IPS DF 6.9 (cell line): ENCODE measurements at regions not wholly inside any gene's neighbourhood (a gene's known extent, or its start where the extent isn't known, plus 50 kb on each side); places are given as distances from the start of the nearest gene placed in this dataset.

Source experiments
- DNase-seq: peaks from one replicate; pipeline ENCODE4 v3.0.0-alpha.2; 2013; ENCODE audit warnings: low read depth, low spot score
- H3K27ac ChIP-seq: one replicate; pipeline ENCODE4 v1.5.1; 2013; ENCODE audit warnings: low read length, control low read depth
- H3K27me3 ChIP-seq: 2 replicates; pipeline ENCODE4 v1.6.1; 2013; ENCODE audit warnings: mild to moderate bottlenecking, low read length; ENCODE audit not compliant: control insufficient read depth, insufficient read depth
- H3K36me3 ChIP-seq: 2 replicates; pipeline ENCODE4 v1.6.1; 2013; ENCODE audit warnings: low read length; ENCODE audit not compliant: control insufficient read depth, insufficient read depth
- H3K4me1 ChIP-seq: 2 replicates; pipeline ENCODE4 v1.6.1; 2013; ENCODE audit warnings: low read length; ENCODE audit not compliant: control insufficient read depth, insufficient read depth
- H3K4me3 ChIP-seq: 2 replicates; pipeline ENCODE4 v1.5.1; 2013; ENCODE audit warnings: mild to moderate bottlenecking, low read length
- H3K9me3 ChIP-seq: 2 replicates; pipeline ENCODE4 v1.6.1; 2013; ENCODE audit warnings: low read length, inconsistent platforms; ENCODE audit not compliant: control insufficient read depth, insufficient read depth
- WGBS: extraction: QIAGEN DNeasy Blood & Tissue Kit; methylation state at CpG from one replicate; pipeline ENCODE4 v1.1.7; 2013; ENCODE audit warnings: mixed read lengths, missing lambda C conversion rate; ENCODE audit not compliant: insufficient read length, insufficient coverage; 5-methylcytosine and 5-hydroxymethylcytosine counted together

- no peaks in the 10 kb centered on the region for H3K9me3 ChIP-seq
- H3K4me3 ChIP-seq: no peak overlapping the region
- H3K27ac ChIP-seq: no peak overlapping the region
- DNase-seq: no peak
- H3K36me3 ChIP-seq: no peaks in the 10 kb centered on the region
- no CpG with 5 or more reads among the region's 4 CpGs for WGBS
- H3K27me3 ChIP-seq: no peaks in the 10 kb centered on the region
- no peaks in the 10 kb centered on the region for H3K4me1 ChIP-seq
Measured at GRCh38 chr7:81120111-81120510, 201.3 kb upstream of the SEMA3C start.

- H3K4me3 ChIP-seq: no peak overlapping the region
- H3K27me3 ChIP-seq: no peaks in the 10 kb centered on the region
- no CpG with 5 or more reads among the region's 1 CpG for WGBS
- no peak for DNase-seq
- no peaks in the 10 kb centered on the region for H3K36me3 ChIP-seq
- no peak overlapping the region for H3K27ac ChIP-seq
- H3K9me3 ChIP-seq: no peaks in the 10 kb centered on the region
- no peaks in the 10 kb centered on the region for H3K4me1 ChIP-seq
Measured at GRCh38 chr7:81114633-81115032, 195.8 kb upstream of the SEMA3C start.

- no peak overlapping the region for H3K4me3 ChIP-seq
- no peak for DNase-seq
Measured at GRCh38 chr7:81112731-81113130, 193.9 kb upstream of the SEMA3C start.

GRCh38 chr7:81111781-81112540 lies 193.1 kb upstream of the SEMA3C start:
- H3K27ac ChIP-seq: no peak overlapping the region
- no peaks in the 10 kb centered on the region for H3K4me1 ChIP-seq
- H3K27me3 ChIP-seq: no peaks in the 10 kb centered on the region
- no peaks in the 10 kb centered on the region for H3K36me3 ChIP-seq
- no CpG with 5 or more reads among the region's 11 CpGs for WGBS
- DNase-seq: no peak
- no peak overlapping the region for H3K4me3 ChIP-seq
- H3K9me3 ChIP-seq: no peaks in the 10 kb centered on the region

More at GRCh38 chr7:81112731-81113130, 193.9 kb upstream of the SEMA3C start:
- H3K4me1 ChIP-seq: no peaks in the 10 kb centered on the region
- H3K9me3 ChIP-seq: no peaks in the 10 kb centered on the region
- no peak overlapping the region for H3K27ac ChIP-seq
- WGBS: no CpG with 5 or more reads among the region's 1 CpG
- H3K27me3 ChIP-seq: no peaks in the 10 kb centered on the region
- no peaks in the 10 kb centered on the region for H3K36me3 ChIP-seq

- WGBS: no CpG with 5 or more reads among the region's 1 CpG
Measured at GRCh38 chr7:81111358-81111757, 192.5 kb upstream of the SEMA3C start.

GRCh38 chr7:81110673-81111072 lies 191.8 kb upstream of the SEMA3C start:
- no peaks in the 10 kb centered on the region for H3K9me3 ChIP-seq
- no peaks in the 10 kb centered on the region for H3K27me3 ChIP-seq
- WGBS: no CpG with 5 or more reads among the region's 2 CpGs
- H3K4me1 ChIP-seq: no peaks in the 10 kb centered on the region
- no peak for DNase-seq
- no peak overlapping the region for H3K4me3 ChIP-seq
- H3K27ac ChIP-seq: no peak overlapping the region
- H3K36me3 ChIP-seq: no peaks in the 10 kb centered on the region

More at GRCh38 chr7:81111358-81111757, 192.5 kb upstream of the SEMA3C start:
- H3K4me3 ChIP-seq: no peak overlapping the region
- no peaks in the 10 kb centered on the region for H3K9me3 ChIP-seq
- no peaks in the 10 kb centered on the region for H3K27me3 ChIP-seq
- no peak overlapping the region for H3K27ac ChIP-seq
- DNase-seq: no peak
- H3K4me1 ChIP-seq: no peaks in the 10 kb centered on the region
- no peaks in the 10 kb centered on the region for H3K36me3 ChIP-seq

GRCh38 chr7:81098213-81098612 lies 179.4 kb upstream of the SEMA3C start:
- H3K27me3 ChIP-seq: no peaks in the 10 kb centered on the region
- H3K9me3 ChIP-seq: no peaks in the 10 kb centered on the region
- H3K27ac ChIP-seq: no peak overlapping the region
- no CpG with 5 or more reads among the region's 3 CpGs for WGBS
- no peak overlapping the region for H3K4me3 ChIP-seq
- no peaks in the 10 kb centered on the region for H3K4me1 ChIP-seq
- no peak for DNase-seq
- no peaks in the 10 kb centered on the region for H3K36me3 ChIP-seq

- H3K27me3 ChIP-seq: no peaks in the 10 kb centered on the region
- no peak for DNase-seq
- WGBS: no CpG with 5 or more reads among the region's 3 CpGs
- H3K27ac ChIP-seq: no peak overlapping the region
- no peaks in the 10 kb centered on the region for H3K4me1 ChIP-seq
- H3K9me3 ChIP-seq: no peaks in the 10 kb centered on the region
- H3K4me3 ChIP-seq: no peak overlapping the region
- H3K36me3 ChIP-seq: no peaks in the 10 kb centered on the region
Measured at GRCh38 chr7:81094952-81095351, 176.1 kb upstream of the SEMA3C start.

GRCh38 chr7:81081616-81082015 lies 162.8 kb upstream of the SEMA3C start:
- H3K4me1 ChIP-seq: no peaks in the 10 kb centered on the region
- DNase-seq: no peak
- no peak overlapping the region for H3K4me3 ChIP-seq
- H3K27ac ChIP-seq: no peak overlapping the region
- H3K27me3 ChIP-seq: no peaks in the 10 kb centered on the region
- H3K36me3 ChIP-seq: no peaks in the 10 kb centered on the region
- no peaks in the 10 kb centered on the region for H3K9me3 ChIP-seq

GRCh38 chr7:81080553-81080952 lies 161.7 kb upstream of the SEMA3C start:
- H3K27me3 ChIP-seq: no peaks in the 10 kb centered on the region
- no peak overlapping the region for H3K4me3 ChIP-seq
- H3K27ac ChIP-seq: no peak overlapping the region
- H3K9me3 ChIP-seq: no peaks in the 10 kb centered on the region
- no peaks in the 10 kb centered on the region for H3K36me3 ChIP-seq
- DNase-seq: no peak
- no peaks in the 10 kb centered on the region for H3K4me1 ChIP-seq
- no CpG with 5 or more reads among the region's 1 CpG for WGBS

GRCh38 chr7:81079746-81080145 lies 160.9 kb upstream of the SEMA3C start:
- no peak for DNase-seq
- WGBS: no CpG with 5 or more reads among the region's 1 CpG

More at GRCh38 chr7:81079746-81080145, 160.9 kb upstream of the SEMA3C start:
- no peaks in the 10 kb centered on the region for H3K9me3 ChIP-seq
- H3K27ac ChIP-seq: no peak overlapping the region
- no peaks in the 10 kb centered on the region for H3K27me3 ChIP-seq
- H3K4me3 ChIP-seq: no peak overlapping the region
- no peaks in the 10 kb centered on the region for H3K4me1 ChIP-seq
- H3K36me3 ChIP-seq: no peaks in the 10 kb centered on the region
